ENCODE measurements at regions not wholly inside any gene's neighbourhood (a gene's known extent, or its start where the extent isn't known, plus 50 kb on each side); places are given as distances from the start of the nearest gene placed in this dataset.

- DNase-seq (ENCODE audit: low read depth): no peak
Observed at GRCh38 chr18:7168408-7168807, 50.8 kb upstream of the LAMA1 start.

More at GRCh38 chr18:7168408-7168807, 50.8 kb upstream of the LAMA1 start:
- no peak overlapping the region for H3K4me3 ChIP-seq (ENCODE audit: low read length)
- TF ChIP-seq, protein P1, sequence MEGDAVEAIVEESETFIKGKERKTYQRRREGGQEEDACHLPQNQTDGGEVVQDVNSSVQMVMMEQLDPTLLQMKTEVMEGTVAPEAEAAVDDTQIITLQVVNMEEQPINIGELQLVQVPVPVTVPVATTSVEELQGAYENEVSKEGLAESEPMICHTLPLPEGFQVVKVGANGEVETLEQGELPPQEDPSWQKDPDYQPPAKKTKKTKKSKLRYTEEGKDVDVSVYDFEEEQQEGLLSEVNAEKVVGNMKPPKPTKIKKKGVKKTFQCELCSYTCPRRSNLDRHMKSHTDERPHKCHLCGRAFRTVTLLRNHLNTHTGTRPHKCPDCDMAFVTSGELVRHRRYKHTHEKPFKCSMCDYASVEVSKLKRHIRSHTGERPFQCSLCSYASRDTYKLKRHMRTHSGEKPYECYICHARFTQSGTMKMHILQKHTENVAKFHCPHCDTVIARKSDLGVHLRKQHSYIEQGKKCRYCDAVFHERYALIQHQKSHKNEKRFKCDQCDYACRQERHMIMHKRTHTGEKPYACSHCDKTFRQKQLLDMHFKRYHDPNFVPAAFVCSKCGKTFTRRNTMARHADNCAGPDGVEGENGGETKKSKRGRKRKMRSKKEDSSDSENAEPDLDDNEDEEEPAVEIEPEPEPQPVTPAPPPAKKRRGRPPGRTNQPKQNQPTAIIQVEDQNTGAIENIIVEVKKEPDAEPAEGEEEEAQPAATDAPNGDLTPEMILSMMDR (conservative IDR thresholded peaks at IDR 0.05; ENCODE audit: low read length): no peak
